ENCODE measurements at regions not wholly inside any gene's neighbourhood (a gene's known extent, or its start where the extent isn't known, plus 50 kb on each side); places are given as distances from the start of the nearest gene placed in this dataset.

GRCh38 chr7:31251441-31251840, 89.1 kb downstream of the NEUROD6 start:
- ChIA-PET POLR2A (no interaction called here), CTCF (no interaction called here)
- peaks cover 1% of the 10 kb centered on the region; the same call in 1 of the 2 replicates for H3K27me3 ChIP-seq (ENCODE audit: control insufficient read depth, insufficient read depth, low read length)
- H3K36me3 ChIP-seq (ENCODE audit: control insufficient read depth, insufficient read depth, low read length), result no peaks in the 10 kb centered on the region
- H3K4me3 ChIP-seq (ENCODE audit: low read depth, low read length), result no peak overlapping the region
- no peak for DNase-seq (ENCODE audit: low read depth)
- TF ChIP-seq CTCF (IDR thresholded peaks at IDR 0.05; ENCODE audit: insufficient read depth, low read depth, low read length), result no peak

GRCh38 chr7:31249671-31250070, 90.9 kb downstream of the NEUROD6 start:
- ChIA-PET POLR2A (no interaction called here), CTCF (no interaction called here)
- no peak for DNase-seq (ENCODE audit: low read depth)
- H3K4me3 ChIP-seq (ENCODE audit: low read depth, low read length), result no peak overlapping the region
- peaks cover 1% of the 10 kb centered on the region; the same call in 1 of the 2 replicates for H3K27me3 ChIP-seq (ENCODE audit: control insufficient read depth, insufficient read depth, low read length)
- no peak for TF ChIP-seq CTCF (IDR thresholded peaks at IDR 0.05; ENCODE audit: insufficient read depth, low read depth, low read length)
- H3K36me3 ChIP-seq (ENCODE audit: control insufficient read depth, insufficient read depth, low read length), result no peaks in the 10 kb centered on the region

- CTCF ChIA-PET, result interaction anchor here (0.7 kb wide), 1 partner anchor 51 kb away, joined by 3 read pairs; no protein-coding TSS in a partner anchor
- H3K4me3 ChIP-seq (ENCODE audit: low read depth, low read length), result no peak overlapping the region
- no peak for TF ChIP-seq CTCF (IDR thresholded peaks at IDR 0.05; ENCODE audit: insufficient read depth, low read depth, low read length)
- POLR2A ChIA-PET, result no interaction called here
- no peaks in the 10 kb centered on the region for H3K27me3 ChIP-seq (ENCODE audit: control insufficient read depth, insufficient read depth, low read length)
- DNase-seq (ENCODE audit: low read depth), result no peak
- H3K36me3 ChIP-seq (ENCODE audit: control insufficient read depth, insufficient read depth, low read length), result no peaks in the 10 kb centered on the region
Observed at GRCh38 chr7:31236868-31237267, 103.7 kb downstream of the NEUROD6 start.

- DNase-seq (ENCODE audit: low read depth), result no peak
- Histone ChIP-seq H3K4me3 (ENCODE audit: low read depth, low read length) (no peak overlapping the region), H3K36me3 (ENCODE audit: control insufficient read depth, insufficient read depth, low read length) (no peaks in the 10 kb centered on the region), H3K27me3 (ENCODE audit: control insufficient read depth, insufficient read depth, low read length) (no peaks in the 10 kb centered on the region)
- TF ChIP-seq CTCF (IDR thresholded peaks at IDR 0.05; ENCODE audit: insufficient read depth, low read depth, low read length), result no peak
- POLR2A ChIA-PET, result no interaction called here
- CTCF ChIA-PET, result no interaction called here
Observed at GRCh38 chr7:31234836-31235605, 105.5 kb downstream of the NEUROD6 start.

GRCh38 chr7:31228957-31229356, 111.6 kb downstream of the NEUROD6 start:
- CTCF ChIA-PET, result no interaction called here
- DNase-seq (ENCODE audit: low read depth), result no peak
- Histone ChIP-seq H3K27me3 (ENCODE audit: control insufficient read depth, insufficient read depth, low read length) (no peaks in the 10 kb centered on the region), H3K4me3 (ENCODE audit: low read depth, low read length) (no peak overlapping the region), H3K36me3 (ENCODE audit: control insufficient read depth, insufficient read depth, low read length) (no peaks in the 10 kb centered on the region)
- POLR2A ChIA-PET, result no interaction called here
- no peak for TF ChIP-seq CTCF (IDR thresholded peaks at IDR 0.05; ENCODE audit: insufficient read depth, low read depth, low read length)
